ENCODE measurements at regions not wholly inside any gene's neighbourhood (a gene's known extent, or its start where the extent isn't known, plus 50 kb on each side); places are given as distances from the start of the nearest gene placed in this dataset.

GRCh38 chr9:38285236-38285635 lies 107.3 kb upstream of the ALDH1B1 start:
- no peak for DNase-seq (ENCODE audit: low read depth)

GRCh38 chr9:38284588-38285051 lies 107.9 kb upstream of the ALDH1B1 start:
- DNase-seq (ENCODE audit: low read depth), result no peak

GRCh38 chr9:38284039-38284575 lies 108.4 kb upstream of the ALDH1B1 start:
- no peak for DNase-seq (ENCODE audit: low read depth)

- DNase-seq (ENCODE audit: low read depth), result no peak
Observed at GRCh38 chr9:38282756-38283155, 109.7 kb upstream of the ALDH1B1 start.

DNA sequence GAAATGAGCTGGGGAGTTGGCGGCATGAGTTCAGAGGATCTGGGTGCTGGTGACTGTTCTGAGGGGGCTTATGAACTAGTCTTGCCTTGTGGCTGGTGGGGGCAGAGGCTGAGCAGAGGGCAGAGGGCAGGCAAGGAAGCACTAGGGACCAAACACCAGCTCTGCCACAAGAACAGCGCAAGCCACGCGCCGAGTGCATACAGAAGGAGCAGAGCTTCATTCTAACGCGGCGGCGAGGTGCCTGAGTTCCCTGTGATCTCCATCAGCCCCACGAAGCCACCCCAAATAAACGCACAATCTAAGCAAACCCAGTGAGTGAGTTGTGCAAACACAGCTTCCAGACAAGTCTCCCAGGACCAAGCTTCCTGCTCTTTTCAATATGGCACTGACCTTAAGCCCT lies 110.6 kb upstream of the ALDH1B1 start:
- DNase-seq (ENCODE audit: low read depth), result no peak

- DNase-seq (ENCODE audit: low read depth), result no peak
Observed at GRCh38 chr9:38281196-38281595, 111.3 kb upstream of the ALDH1B1 start.

DNA sequence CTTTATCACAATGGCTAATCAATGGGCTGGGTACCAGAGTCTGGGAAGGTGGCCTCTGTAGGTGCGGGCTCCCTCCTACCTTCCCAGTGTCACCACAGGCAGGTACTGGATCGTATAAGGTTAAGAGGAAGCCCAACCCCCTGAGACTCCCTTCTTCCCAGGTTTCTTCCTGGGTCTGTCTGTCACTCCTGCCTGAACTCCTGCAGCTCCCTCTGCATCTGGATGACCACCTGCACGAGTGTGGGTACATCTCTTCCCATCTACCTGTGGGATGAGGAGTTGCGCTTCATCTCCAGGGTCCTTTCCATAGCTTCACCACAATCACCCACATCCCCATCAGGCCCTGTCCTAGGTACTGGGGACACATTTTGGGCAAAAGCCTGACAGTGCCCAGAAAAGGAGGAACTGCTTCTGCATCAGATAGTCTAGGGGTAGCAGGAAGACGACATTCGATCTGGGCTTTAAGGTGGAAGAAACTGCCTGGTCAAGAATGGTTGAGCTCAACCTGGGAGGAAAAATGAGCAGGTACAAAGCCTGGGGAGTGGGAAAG lies 112.2 kb upstream of the ALDH1B1 start:
- DNase-seq (ENCODE audit: low read depth), result no peak

- DNase-seq (ENCODE audit: low read depth), result no peak
Observed at GRCh38 chr9:38278931-38279679, 113.4 kb upstream of the ALDH1B1 start.

GRCh38 chr9:38278457-38278856 lies 114.0 kb upstream of the ALDH1B1 start:
- DNase-seq (ENCODE audit: low read depth), result no peak

DNA sequence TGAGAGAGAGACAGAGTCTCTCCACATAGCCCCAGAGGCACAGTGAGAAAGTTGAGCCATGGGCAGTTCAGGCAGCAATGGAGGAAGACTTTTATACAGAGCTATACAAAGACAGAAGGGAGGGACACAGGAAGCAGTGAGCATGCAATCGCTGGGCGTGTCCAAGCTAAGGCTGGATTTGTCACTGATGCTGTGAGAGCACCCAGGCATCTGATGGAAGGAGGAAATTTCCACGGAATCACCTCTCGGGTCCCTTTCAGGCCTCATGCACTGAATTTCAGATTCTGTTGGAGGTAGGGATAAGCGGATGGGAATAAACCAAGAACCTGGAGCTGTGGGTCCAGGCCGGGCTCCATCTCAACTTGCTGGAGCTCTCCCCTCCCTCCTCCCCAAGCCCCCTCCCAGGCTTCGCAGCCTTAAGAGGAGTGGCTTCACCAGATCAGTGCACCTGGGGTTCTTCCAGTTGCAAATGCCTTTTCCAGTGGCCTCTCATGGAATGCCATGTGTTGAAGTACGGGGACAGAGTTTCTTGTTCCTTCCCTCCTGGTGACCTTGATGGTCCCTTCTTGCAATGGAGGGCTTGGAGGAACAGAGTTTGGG lies 114.8 kb upstream of the ALDH1B1 start:
- DNase-seq (ENCODE audit: low read depth), result no peak

GRCh38 chr9:38276771-38277439 lies 115.6 kb upstream of the ALDH1B1 start:
- no peak for DNase-seq (ENCODE audit: low read depth)

GRCh38 chr9:38274800-38275199 lies 117.7 kb upstream of the ALDH1B1 start:
- DNase-seq (ENCODE audit: low read depth), result no peak

DNA sequence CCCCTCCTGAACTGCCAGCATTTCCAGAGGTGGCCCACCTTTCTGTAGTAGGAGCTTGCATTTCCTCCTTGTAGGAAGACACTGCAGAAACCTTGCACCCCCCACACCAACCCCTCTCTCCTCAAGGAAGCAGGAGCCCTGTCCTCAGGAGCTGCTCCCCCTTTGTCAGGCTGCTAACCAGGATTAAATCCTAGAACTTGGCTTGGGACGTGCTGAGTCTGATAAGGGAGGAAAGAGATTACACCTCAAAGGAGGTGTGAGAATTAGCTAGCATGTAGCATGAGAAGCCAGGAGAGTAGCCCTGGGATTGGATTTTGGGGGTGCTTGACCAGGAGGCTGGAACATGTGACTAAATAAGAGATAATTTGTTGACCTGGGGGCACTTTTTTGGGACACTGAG lies 119.8 kb upstream of the ALDH1B1 start:
- no peak for DNase-seq (ENCODE audit: low read depth)

GRCh38 chr9:38271666-38272241 lies 120.7 kb upstream of the ALDH1B1 start:
- no peak for DNase-seq (ENCODE audit: low read depth)

- DNase-seq (ENCODE audit: low read depth), result no peak
Observed at GRCh38 chr9:38269775-38270174, 122.7 kb upstream of the ALDH1B1 start.

GRCh38 chr9:38263532-38263931 lies 129.0 kb upstream of the ALDH1B1 start:
- no peak for DNase-seq (ENCODE audit: low read depth)

DNA sequence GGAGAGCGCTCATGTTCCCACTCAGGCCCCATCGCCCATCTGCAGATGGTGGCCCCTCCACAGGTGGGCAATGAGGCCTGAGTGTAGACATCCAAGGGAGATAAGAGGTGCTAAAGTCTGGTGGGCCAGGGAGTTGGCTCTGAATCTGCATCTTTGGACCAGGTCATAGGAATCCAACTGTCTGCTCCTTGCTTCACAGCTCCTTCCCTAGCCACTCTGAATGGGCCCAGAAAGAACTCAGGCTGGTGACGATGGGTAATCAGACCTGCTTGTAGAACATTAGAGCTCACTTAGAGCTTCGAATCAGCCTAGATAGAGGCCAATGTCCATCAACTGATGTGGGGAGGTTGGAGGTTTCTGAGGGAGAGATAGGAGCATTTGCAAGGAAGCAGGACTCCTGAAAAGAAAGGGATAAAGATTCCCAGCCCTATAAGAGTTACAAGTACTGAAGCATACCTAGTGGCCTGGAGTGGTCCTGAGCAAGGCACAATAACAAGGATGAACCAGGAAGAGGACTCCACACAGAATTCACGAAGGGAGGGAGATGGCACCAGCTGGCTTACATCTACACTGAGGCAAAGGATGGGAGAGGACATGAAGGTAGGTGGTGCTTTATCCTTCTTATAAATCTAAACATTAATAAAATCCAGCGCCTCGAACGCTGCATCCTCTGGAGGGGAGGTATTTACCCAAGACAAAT lies 132.8 kb upstream of the ALDH1B1 start:
- DNase-seq (ENCODE audit: low read depth), result no peak

DNA sequence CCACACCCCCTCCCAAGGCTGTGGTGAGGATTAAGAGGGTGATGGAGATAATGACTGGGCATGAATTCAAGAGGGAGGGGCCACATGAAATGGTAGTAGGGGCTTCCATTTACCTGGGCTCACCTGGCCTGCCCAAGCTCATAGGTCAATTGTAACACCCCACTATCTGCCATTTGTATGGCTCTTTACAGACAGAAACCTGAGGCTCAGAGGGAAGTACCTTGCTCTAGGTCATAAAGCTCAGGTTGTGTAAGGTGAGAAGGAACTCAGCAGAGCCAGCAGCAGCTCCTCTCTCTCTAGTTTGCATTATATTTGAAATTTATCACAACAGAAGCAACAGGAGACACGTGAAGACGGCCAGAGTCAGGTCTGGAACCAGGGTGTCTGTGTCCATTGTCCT lies 133.4 kb upstream of the ALDH1B1 start:
- DNase-seq (ENCODE audit: low read depth), result no peak

DNA sequence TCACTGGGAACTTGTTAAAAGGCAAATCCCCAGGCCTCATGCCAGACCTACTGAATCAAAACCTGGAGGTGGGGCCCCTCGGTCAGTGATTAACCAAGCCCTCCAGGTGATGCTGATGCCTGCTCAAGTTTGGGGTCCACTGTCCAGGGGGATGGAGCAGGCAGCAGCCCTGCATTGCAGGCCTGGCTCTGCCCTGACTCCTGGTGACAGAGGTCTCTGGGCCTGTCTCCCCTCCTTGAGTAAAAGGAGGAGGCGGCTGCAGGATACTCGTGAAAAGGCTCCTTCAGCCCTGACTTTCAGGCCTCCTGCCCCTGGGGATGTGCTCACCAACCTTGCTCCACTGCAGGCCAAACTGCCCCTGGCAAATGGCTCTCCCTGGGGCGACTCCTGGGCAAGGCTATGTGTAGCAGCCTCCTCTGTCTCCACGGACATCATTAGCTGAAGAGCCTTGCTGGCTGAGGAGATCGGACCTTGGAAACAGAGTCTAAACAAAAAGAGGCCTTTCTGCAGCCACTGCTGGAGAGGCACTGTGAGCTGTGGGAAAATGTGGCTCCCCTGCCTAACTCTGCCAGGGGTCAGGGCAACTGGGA lies 134.8 kb upstream of the ALDH1B1 start:
- DNase-seq (ENCODE audit: low read depth), result no peak

DNA sequence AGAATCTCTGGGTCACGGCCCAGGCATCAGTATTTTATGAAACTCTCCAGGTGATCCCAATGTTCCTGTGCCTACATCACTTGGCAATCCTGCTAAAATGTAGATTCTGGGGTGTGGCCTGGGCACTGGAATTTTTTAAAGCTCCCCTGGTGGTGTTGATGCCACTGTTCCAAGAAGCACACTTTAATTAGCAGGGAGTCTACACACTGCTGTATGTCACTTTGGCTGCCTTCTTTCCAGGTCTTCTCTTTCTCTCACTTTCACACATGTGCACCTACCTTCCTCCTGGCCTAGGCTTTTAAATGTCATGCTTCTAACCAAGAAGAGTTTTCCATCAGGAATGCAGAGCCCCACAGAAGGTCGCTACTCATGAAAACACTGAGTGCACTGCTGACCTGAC lies 136.0 kb upstream of the ALDH1B1 start:
- DNase-seq (ENCODE audit: low read depth), result no peak

- DNase-seq (ENCODE audit: low read depth), result no peak
Observed at GRCh38 chr9:38255599-38255998, 136.9 kb upstream of the ALDH1B1 start.

Measured in T-helper 22 cell (primary cell).